ENCODE measurements at regions not wholly inside any gene's neighbourhood (a gene's known extent, or its start where the extent isn't known, plus 50 kb on each side); places are given as distances from the start of the nearest gene placed in this dataset.
"Not testable (repeated sequence)": the region's sequence is repeated elsewhere in the genome, so short reads cannot be mapped to it uniquely, and the experiment has no call there.

DNA sequence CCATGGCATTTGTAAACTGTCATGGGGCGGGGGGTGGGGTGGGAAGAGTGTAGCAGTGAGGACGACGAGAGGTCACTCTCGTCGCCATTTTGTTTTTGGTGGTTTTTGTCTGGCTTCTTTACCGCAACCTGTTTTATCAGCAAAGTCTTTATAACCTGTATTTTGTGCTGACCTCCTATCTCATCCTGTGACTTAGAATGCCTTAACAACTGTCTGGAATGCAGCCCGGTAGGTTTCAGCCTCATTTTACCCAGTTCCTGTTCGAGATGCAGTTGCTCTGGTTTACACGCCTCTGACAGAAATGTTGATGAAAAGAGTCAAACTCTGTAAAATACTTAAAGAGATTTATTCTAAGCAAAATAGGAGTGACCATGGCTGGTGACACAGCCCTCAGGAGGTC, 852.0 kb downstream of the DACH1 start:
- TF ChIP-seq, protein P1, sequence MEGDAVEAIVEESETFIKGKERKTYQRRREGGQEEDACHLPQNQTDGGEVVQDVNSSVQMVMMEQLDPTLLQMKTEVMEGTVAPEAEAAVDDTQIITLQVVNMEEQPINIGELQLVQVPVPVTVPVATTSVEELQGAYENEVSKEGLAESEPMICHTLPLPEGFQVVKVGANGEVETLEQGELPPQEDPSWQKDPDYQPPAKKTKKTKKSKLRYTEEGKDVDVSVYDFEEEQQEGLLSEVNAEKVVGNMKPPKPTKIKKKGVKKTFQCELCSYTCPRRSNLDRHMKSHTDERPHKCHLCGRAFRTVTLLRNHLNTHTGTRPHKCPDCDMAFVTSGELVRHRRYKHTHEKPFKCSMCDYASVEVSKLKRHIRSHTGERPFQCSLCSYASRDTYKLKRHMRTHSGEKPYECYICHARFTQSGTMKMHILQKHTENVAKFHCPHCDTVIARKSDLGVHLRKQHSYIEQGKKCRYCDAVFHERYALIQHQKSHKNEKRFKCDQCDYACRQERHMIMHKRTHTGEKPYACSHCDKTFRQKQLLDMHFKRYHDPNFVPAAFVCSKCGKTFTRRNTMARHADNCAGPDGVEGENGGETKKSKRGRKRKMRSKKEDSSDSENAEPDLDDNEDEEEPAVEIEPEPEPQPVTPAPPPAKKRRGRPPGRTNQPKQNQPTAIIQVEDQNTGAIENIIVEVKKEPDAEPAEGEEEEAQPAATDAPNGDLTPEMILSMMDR (IDR thresholded peaks at IDR 0.05; ENCODE audit: control extremely low read depth, extremely low read depth, low read depth, missing control alignments), result no peak
- CTCF ChIA-PET, result no interaction called here
- DNase-seq (ENCODE audit: extremely low spot score), result no peak
- POLR2A ChIA-PET, result no interaction called here

DNA sequence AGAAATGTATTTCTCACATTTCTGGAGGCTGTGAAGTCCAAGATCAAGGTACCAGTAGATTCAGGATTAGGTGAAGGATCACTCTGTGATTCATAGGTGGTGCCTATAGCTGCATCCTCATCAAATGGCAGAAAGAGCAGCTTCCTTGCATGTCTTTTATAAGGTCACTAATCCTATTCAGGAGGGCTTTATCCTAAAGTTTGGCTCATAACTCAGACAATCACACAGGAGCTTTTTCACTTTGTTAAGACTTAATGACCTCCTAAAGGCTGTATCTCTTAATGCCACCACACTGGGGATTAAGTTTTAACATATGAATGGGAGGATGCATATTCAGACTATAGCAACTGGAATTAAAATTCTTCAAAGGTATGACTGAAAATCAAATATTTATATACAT, 861.1 kb downstream of the DACH1 start:
- TF ChIP-seq, protein P1 (IDR thresholded peaks at IDR 0.05; ENCODE audit: control extremely low read depth, extremely low read depth, low read depth, missing control alignments), result no peak
- POLR2A ChIA-PET, result no interaction called here
- CTCF ChIA-PET, result no interaction called here

DNA sequence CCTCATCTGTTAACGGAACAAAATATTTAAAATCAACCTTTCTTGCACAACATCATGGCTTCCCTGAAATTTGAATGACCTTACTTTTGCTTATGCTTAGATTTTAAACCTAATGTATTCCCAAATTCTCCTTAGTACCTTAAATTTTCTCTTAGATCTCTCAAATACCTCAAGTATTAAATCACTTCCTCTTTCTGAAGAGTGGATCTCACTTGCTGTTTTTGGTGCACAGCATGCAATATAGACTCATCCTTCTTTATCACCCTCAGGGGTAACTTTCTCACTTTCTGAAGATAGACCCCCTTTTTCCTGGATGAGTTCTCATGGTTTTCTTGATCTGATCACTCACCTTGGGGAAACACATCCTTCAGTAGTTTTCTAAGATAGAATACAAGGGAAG, 871.7 kb downstream of the DACH1 start:
- TF ChIP-seq, protein P1 (IDR thresholded peaks at IDR 0.05; ENCODE audit: control extremely low read depth, extremely low read depth, low read depth, missing control alignments), result no peak
- CTCF ChIA-PET, result no interaction called here
- POLR2A ChIA-PET, result no interaction called here
- DNase-seq (ENCODE audit: extremely low spot score), result no peak

More for the DNA sequence above, 861.1 kb downstream of the DACH1 start:
- no peak for DNase-seq (ENCODE audit: extremely low spot score)

DNA sequence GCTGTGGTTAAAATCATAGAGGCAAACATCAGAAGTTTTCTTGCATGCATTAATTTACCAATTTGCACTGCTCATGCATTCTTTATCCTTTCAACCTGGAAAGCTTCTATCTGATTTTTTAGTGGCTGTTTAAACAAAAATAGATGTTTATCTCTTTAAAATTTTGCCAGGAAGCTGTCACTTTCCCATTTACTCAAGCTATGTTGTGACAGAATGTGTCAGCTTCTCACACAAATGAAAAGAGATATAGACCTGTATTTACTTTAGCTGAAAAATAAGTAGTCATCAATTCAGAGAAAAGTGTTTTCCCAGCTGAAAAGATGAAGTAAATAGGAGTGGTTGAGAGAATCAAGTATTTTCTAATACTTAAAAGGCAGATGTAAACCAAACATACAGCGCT, 872.8 kb downstream of the DACH1 start:
- ChIA-PET POLR2A (no interaction called here), CTCF (no interaction called here)

DNA sequence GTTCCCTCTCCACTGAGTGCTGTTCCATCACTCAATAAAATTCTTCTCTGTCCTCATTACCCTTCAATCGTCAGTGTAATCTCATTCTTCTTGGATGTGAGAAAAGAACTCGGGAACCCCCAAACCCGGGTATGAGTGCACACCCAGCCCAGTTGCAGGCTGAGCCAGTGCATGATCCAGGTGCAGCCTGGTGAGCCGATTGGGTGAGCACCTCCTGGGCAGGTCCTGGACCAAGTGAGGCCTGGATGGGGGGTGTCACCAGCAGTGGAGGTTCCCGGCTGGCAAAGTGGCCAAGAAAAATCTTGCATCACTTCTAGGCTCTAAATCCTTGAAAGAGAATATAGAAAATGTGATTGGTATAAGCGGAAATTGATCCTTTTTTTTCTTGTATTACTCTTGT, 878.8 kb upstream of the KLHL1 start:
- POLR2A ChIA-PET, result no interaction called here
- CTCF ChIA-PET, result no interaction called here
- DNase-seq (ENCODE audit: extremely low spot score), result no peak
- TF ChIP-seq, protein P1 (IDR thresholded peaks at IDR 0.05; ENCODE audit: control extremely low read depth, extremely low read depth, low read depth, missing control alignments), result no peak

More for the DNA sequence above, 872.8 kb downstream of the DACH1 start:
- DNase-seq (ENCODE audit: extremely low spot score), result no peak
- TF ChIP-seq, protein P1 (IDR thresholded peaks at IDR 0.05; ENCODE audit: control extremely low read depth, extremely low read depth, low read depth, missing control alignments), result no peak

DNA sequence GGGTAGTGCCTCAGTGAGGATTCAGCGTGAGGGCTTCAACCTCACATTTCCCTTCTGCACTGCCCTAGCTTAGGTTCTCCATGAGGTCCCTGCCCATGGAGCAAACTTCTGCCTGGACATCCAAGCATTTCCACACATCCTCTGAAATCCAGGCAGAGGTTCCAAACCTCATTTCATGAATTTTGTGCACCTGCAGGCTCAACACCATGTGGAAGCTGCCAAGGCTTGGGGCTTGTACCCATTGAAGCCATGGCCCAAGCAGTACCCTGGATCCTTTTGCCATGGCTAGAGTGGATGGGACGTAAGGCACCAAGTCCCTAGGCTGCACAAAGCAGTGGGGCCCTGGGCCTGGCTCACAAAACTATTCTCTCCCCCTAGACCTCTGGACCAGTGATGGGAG, 877.1 kb upstream of the KLHL1 start:
- POLR2A ChIA-PET, result no interaction called here
- DNase-seq (ENCODE audit: extremely low spot score), result no peak
- TF ChIP-seq, protein P1 (IDR thresholded peaks at IDR 0.05; ENCODE audit: control extremely low read depth, extremely low read depth, low read depth, missing control alignments), result no peak
- CTCF ChIA-PET, result no interaction called here

DNA sequence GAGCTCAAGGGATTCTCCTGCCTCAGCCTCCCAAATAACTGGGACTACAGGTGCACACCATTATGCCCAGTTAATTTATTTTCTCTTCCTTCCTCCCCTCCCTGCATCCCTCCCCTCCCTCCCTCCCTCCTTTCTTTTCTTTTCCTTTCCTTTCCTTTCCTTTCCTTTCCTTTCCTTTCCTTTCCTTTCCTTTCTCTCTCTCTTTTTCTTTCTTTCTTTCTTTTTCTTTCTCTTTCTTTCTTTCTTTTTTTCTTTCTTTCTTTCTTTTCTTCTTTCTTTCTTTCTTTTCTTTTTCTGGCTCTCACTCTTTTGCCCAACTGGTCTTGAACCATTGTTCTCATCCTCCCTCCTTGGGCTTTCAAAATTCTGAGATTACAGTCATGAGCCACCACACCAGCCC, 873.0 kb upstream of the KLHL1 start:
- DNase-seq (ENCODE audit: extremely low spot score); POLR2A ChIA-PET: not testable (repeated sequence)
- CTCF ChIA-PET, result interaction anchor here (1.4 kb wide), 1 partner anchor 10 kb away, joined by 3 read pairs; no protein-coding TSS in a partner anchor

All from GM10248 (cell line).